GM12891 (cell line): ENCODE measurements at regions not wholly inside any gene's neighbourhood (a gene's known extent, or its start where the extent isn't known, plus 50 kb on each side); places are given as distances from the start of the nearest gene placed in this dataset.

Experiments
- PAX5 ChIP-seq: IDR thresholded peaks from 2 replicates; pipeline ENCODE4 v1.6.1; 2011; ENCODE audit warnings: low read length, moderate library complexity, mild to moderate bottlenecking; ENCODE audit not compliant: insufficient read depth, severe bottlenecking
- POLR2AphosphoS5 ChIP-seq: IDR thresholded peaks from 2 replicates; pipeline ENCODE4 v1.6.1; 2011; ENCODE audit warnings: low read depth, low read length, control low read depth
- POU2F2 ChIP-seq: IDR thresholded peaks from 2 replicates; pipeline ENCODE4 v1.6.1; 2011; ENCODE audit warnings: low read depth, mild to moderate bottlenecking, control low read depth, low read length, moderate library complexity

GRCh38 chr6:81962198-81962597 is 209.7 kb upstream of the TENT5A start:
- TF ChIP-seq POU2F2 (no peak), POLR2AphosphoS5 (no peak), PAX5 (no peak)
